ENCODE measurements at regions not wholly inside any gene's neighbourhood (a gene's known extent, or its start where the extent isn't known, plus 50 kb on each side); places are given as distances from the start of the nearest gene placed in this dataset.
"Not testable (repeated sequence)": the region's sequence is repeated elsewhere in the genome, so short reads cannot be mapped to it uniquely, and the experiment has no call there.

- Mint-ChIP-seq H3K9me3 (no peaks in the 10 kb centered on the region), H3K4me3 (no peak overlapping the region), H3K36me3 (ENCODE audit: low read depth) (no peaks in the 10 kb centered on the region), H3K4me1 (no peaks in the 10 kb centered on the region), H3K27ac (no peak overlapping the region), H3K27me3 (peaks cover 5% of the 10 kb centered on the region)
- intact Hi-C loops (cut with micrococcal nuclease), result no loop called here
- DNase-seq, result no peak
These were observed 465.7 kb downstream of the DIRAS2 start for GRCh38 chr9:90176901-90177300.

- Mint-ChIP-seq H3K27me3 (peaks cover 6% of the 10 kb centered on the region), H3K4me3 (no peak overlapping the region), H3K36me3 (ENCODE audit: low read depth) (no peaks in the 10 kb centered on the region), H3K27ac (no peak overlapping the region), H3K4me1 (no peaks in the 10 kb centered on the region), H3K9me3 (no peaks in the 10 kb centered on the region)
- DNase-seq, result no peak
- intact Hi-C loops (cut with micrococcal nuclease), result no loop called here
These were observed 462.2 kb downstream of the DIRAS2 start for GRCh38 chr9:90180381-90180780.

- Mint-ChIP-seq H3K27me3 (peaks cover 24% of the 10 kb centered on the region), H3K27ac (no peak overlapping the region), H3K9me3 (peaks cover 3% of the 10 kb centered on the region), H3K4me3 (no peak overlapping the region), H3K4me1 (peaks cover 9% of the 10 kb centered on the region), H3K36me3 (ENCODE audit: low read depth) (no peaks in the 10 kb centered on the region)
- intact Hi-C loops (cut with micrococcal nuclease), result no loop called here
- DNase-seq, result no peak
These were observed 454.0 kb downstream of the DIRAS2 start for GRCh38 chr9:90188656-90189055.

GRCh38 chr9:90189306-90189705 is 453.3 kb downstream of the DIRAS2 start:
- Mint-ChIP-seq H3K36me3 (ENCODE audit: low read depth) (no peaks in the 10 kb centered on the region), H3K4me1 (peaks cover 9% of the 10 kb centered on the region), H3K27ac (no peak overlapping the region), H3K4me3 (no peak overlapping the region), H3K9me3 (peaks cover 3% of the 10 kb centered on the region), H3K27me3 (peaks cover 27% of the 10 kb centered on the region)
- intact Hi-C loops (cut with micrococcal nuclease), result no loop called here
- DNase-seq, result no peak

GRCh38 chr9:90192465-90192864 is 450.2 kb downstream of the DIRAS2 start:
- H3K27ac Mint-ChIP-seq, result not testable (repeated sequence)

GRCh38 chr9:90198956-90199355 is 443.7 kb downstream of the DIRAS2 start:
- Mint-ChIP-seq H3K4me1 (no peaks in the 10 kb centered on the region), H3K27ac (no peak overlapping the region), H3K36me3 (ENCODE audit: low read depth) (no peaks in the 10 kb centered on the region), H3K27me3 (peaks cover 12% of the 10 kb centered on the region), H3K4me3 (no peak overlapping the region), H3K9me3 (peaks cover 11% of the 10 kb centered on the region)
- DNase-seq, result no peak
- intact Hi-C loops (cut with micrococcal nuclease), result no loop called here

More at GRCh38 chr9:90192465-90192864, 450.2 kb downstream of the DIRAS2 start:
- H3K9me3 Mint-ChIP-seq; H3K36me3 Mint-ChIP-seq (ENCODE audit: low read depth); H3K4me1 Mint-ChIP-seq; intact Hi-C loops (cut with micrococcal nuclease): not testable (repeated sequence)
- peak overlapping the region; percentile 37 for H3K4me3 Mint-ChIP-seq
- peaks cover 17% of the 10 kb centered on the region for H3K27me3 Mint-ChIP-seq
- peak; percentile 88 for DNase-seq

GRCh38 chr9:90201766-90202165 is 440.9 kb downstream of the DIRAS2 start:
- Mint-ChIP-seq H3K27ac (no peak overlapping the region), H3K4me1 (no peaks in the 10 kb centered on the region), H3K4me3 (no peak overlapping the region), H3K9me3 (peaks cover 5% of the 10 kb centered on the region), H3K36me3 (ENCODE audit: low read depth) (no peaks in the 10 kb centered on the region), H3K27me3 (peaks cover 4% of the 10 kb centered on the region)
- intact Hi-C loops (cut with micrococcal nuclease), result no loop called here
- no peak for DNase-seq

GRCh38 chr9:90204128-90204831 is 438.3 kb downstream of the DIRAS2 start:
- Mint-ChIP-seq H3K4me3 (no peak overlapping the region), H3K27ac (no peak overlapping the region), H3K27me3 (peaks cover 5% of the 10 kb centered on the region), H3K4me1 (no peaks in the 10 kb centered on the region), H3K9me3 (no peaks in the 10 kb centered on the region), H3K36me3 (ENCODE audit: low read depth) (no peaks in the 10 kb centered on the region)
- intact Hi-C loops (cut with micrococcal nuclease), result no loop called here
- DNase-seq, result no peak

- H3K9me3 Mint-ChIP-seq; H3K27me3 Mint-ChIP-seq; H3K27ac Mint-ChIP-seq; intact Hi-C loops (cut with micrococcal nuclease); H3K4me1 Mint-ChIP-seq; H3K36me3 Mint-ChIP-seq (ENCODE audit: low read depth); DNase-seq; H3K4me3 Mint-ChIP-seq: not testable (repeated sequence)
These were observed 429.6 kb downstream of the DIRAS2 start for GRCh38 chr9:90213045-90213444.

GRCh38 chr9:90219548-90220118 is 423.0 kb downstream of the DIRAS2 start:
- intact Hi-C loops (cut with micrococcal nuclease), result loop anchor here (2.0 to 5.0 kb wide), 2 partner anchors 621 to 653 kb away; no protein-coding TSS in a partner anchor
- peak; percentile 76 for DNase-seq
- no peak overlapping the region for H3K4me3 Mint-ChIP-seq

GRCh38 chr9:90221899-90222298 is 420.7 kb downstream of the DIRAS2 start:
- H3K36me3 Mint-ChIP-seq (ENCODE audit: low read depth); H3K9me3 Mint-ChIP-seq; H3K27me3 Mint-ChIP-seq; H3K27ac Mint-ChIP-seq; H3K4me1 Mint-ChIP-seq; H3K4me3 Mint-ChIP-seq: not testable (repeated sequence)
- DNase-seq, result peak; percentile 67
- intact Hi-C loops (cut with micrococcal nuclease), result loop anchor here (5.0 kb wide), 1 partner anchor 650 kb away; no protein-coding TSS in a partner anchor

More at GRCh38 chr9:90219548-90220118, 423.0 kb downstream of the DIRAS2 start:
- Mint-ChIP-seq H3K4me1 (no peaks in the 10 kb centered on the region), H3K27me3 (no peaks in the 10 kb centered on the region), H3K9me3 (no peaks in the 10 kb centered on the region), H3K27ac (no peak overlapping the region), H3K36me3 (ENCODE audit: low read depth) (no peaks in the 10 kb centered on the region)

- intact Hi-C loops (cut with micrococcal nuclease), result loop anchor here (2.0 to 5.0 kb wide), 3 partner anchors 85 to 628 kb away; no protein-coding TSS in a partner anchor
- not testable (repeated sequence) for H3K4me1 Mint-ChIP-seq; H3K27ac Mint-ChIP-seq; H3K27me3 Mint-ChIP-seq; H3K36me3 Mint-ChIP-seq (ENCODE audit: low read depth); H3K9me3 Mint-ChIP-seq; H3K4me3 Mint-ChIP-seq
- DNase-seq, result peak; percentile 91
These were observed 415.7 kb downstream of the DIRAS2 start for GRCh38 chr9:90226839-90227338.

- H3K27ac Mint-ChIP-seq; intact Hi-C loops (cut with micrococcal nuclease); DNase-seq; H3K27me3 Mint-ChIP-seq; H3K4me3 Mint-ChIP-seq; H3K4me1 Mint-ChIP-seq; H3K9me3 Mint-ChIP-seq; H3K36me3 Mint-ChIP-seq (ENCODE audit: low read depth): not testable (repeated sequence)
These were observed 409.5 kb downstream of the DIRAS2 start for GRCh38 chr9:90233081-90233480.

GRCh38 chr9:90240541-90240940 is 402.1 kb downstream of the DIRAS2 start:
- Mint-ChIP-seq H3K27ac (no peak overlapping the region), H3K9me3 (no peaks in the 10 kb centered on the region)
- intact Hi-C loops (cut with micrococcal nuclease), result no loop called here

More at GRCh38 chr9:90240541-90240940, 402.1 kb downstream of the DIRAS2 start:
- Mint-ChIP-seq H3K4me1 (no peaks in the 10 kb centered on the region), H3K36me3 (ENCODE audit: low read depth) (no peaks in the 10 kb centered on the region), H3K4me3 (no peak overlapping the region), H3K27me3 (peaks cover 13% of the 10 kb centered on the region)
- no peak for DNase-seq
